ENCODE measurements at regions not wholly inside any gene's neighbourhood (a gene's known extent, or its start where the extent isn't known, plus 50 kb on each side); places are given as distances from the start of the nearest gene placed in this dataset.

DNA sequence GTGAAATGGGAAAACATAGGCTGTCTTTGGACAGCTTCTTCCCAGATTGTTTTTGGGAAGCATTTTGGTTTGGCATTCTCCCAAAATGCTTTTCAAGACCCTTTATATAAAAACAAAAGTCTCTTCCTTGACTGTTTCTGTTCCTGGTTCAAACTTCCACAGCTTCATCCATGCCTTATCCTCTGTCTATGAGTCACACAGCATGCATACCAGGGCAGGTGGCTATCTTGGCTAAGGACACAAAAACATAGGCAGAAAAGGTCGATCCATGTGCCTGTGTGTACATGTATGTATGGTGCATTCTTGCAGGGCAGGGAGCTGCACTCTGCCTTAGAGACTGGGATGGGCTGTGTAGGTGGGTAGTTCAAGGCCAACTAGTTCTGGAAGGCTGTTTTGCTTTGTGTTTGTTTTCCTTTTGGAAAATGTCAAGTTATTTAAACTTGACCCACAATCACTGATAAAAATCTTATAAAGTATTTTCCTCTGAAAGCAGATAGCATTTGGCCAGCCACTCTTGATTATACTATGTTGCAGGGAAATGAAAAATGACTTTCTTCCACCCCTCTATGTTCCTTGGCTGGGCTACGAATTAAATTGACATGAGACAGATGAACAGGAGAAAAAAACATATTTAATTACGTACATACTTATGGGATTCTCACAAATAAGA lies 437.0 kb downstream of the SIPA1L2 start:
- peaks cover 5% of the 10 kb centered on the region for H3K27me3 ChIP-seq (ENCODE audit: insufficient read depth, poor library complexity, severe bottlenecking)
- no peak for DNase-seq (ENCODE audit: low read depth in 1 of 2, low spot score in 1 of 2)
- no peak overlapping the region for H3K27ac ChIP-seq (replicated peaks)
- TF ChIP-seq, protein P1, sequence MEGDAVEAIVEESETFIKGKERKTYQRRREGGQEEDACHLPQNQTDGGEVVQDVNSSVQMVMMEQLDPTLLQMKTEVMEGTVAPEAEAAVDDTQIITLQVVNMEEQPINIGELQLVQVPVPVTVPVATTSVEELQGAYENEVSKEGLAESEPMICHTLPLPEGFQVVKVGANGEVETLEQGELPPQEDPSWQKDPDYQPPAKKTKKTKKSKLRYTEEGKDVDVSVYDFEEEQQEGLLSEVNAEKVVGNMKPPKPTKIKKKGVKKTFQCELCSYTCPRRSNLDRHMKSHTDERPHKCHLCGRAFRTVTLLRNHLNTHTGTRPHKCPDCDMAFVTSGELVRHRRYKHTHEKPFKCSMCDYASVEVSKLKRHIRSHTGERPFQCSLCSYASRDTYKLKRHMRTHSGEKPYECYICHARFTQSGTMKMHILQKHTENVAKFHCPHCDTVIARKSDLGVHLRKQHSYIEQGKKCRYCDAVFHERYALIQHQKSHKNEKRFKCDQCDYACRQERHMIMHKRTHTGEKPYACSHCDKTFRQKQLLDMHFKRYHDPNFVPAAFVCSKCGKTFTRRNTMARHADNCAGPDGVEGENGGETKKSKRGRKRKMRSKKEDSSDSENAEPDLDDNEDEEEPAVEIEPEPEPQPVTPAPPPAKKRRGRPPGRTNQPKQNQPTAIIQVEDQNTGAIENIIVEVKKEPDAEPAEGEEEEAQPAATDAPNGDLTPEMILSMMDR (IDR thresholded peaks at IDR 0.05; ENCODE audit: insufficient read depth, low read length) = no peak
- TF ChIP-seq GABPA (IDR thresholded peaks at IDR 0.05; ENCODE audit: low read depth) (no peak), SPI1 (IDR thresholded peaks at IDR 0.05; ENCODE audit: borderline replicate concordance, low read depth) (no peak), POLR2AphosphoS5 (IDR thresholded peaks at IDR 0.05; ENCODE audit: low read depth) (no peak), REST (IDR thresholded peaks at IDR 0.05; ENCODE audit: insufficient replicate concordance, low read depth) (no peak)
- H3K4me3 ChIP-seq (replicated peaks; ENCODE audit: insufficient read depth, low read length) = no peak overlapping the region

GRCh38 chr1:232191560-232191959 lies 438.4 kb downstream of the SIPA1L2 start:
- no peak overlapping the region for H3K27ac ChIP-seq (replicated peaks)
- DNase-seq (ENCODE audit: low read depth in 1 of 2, low spot score in 1 of 2) = no peak
- TF ChIP-seq GABPA (IDR thresholded peaks at IDR 0.05; ENCODE audit: low read depth) = no peak
- TF ChIP-seq SPI1 (IDR thresholded peaks at IDR 0.05; ENCODE audit: borderline replicate concordance, low read depth) = no peak
- no peak for TF ChIP-seq REST (IDR thresholded peaks at IDR 0.05; ENCODE audit: insufficient replicate concordance, low read depth)
- TF ChIP-seq, protein P1 (IDR thresholded peaks at IDR 0.05; ENCODE audit: insufficient read depth, low read length) = no peak
- no peak for TF ChIP-seq POLR2AphosphoS5 (IDR thresholded peaks at IDR 0.05; ENCODE audit: low read depth)
- H3K27me3 ChIP-seq (ENCODE audit: insufficient read depth, poor library complexity, severe bottlenecking) = peaks cover 5% of the 10 kb centered on the region
- no peak overlapping the region for H3K4me3 ChIP-seq (replicated peaks; ENCODE audit: insufficient read depth, low read length)

DNA sequence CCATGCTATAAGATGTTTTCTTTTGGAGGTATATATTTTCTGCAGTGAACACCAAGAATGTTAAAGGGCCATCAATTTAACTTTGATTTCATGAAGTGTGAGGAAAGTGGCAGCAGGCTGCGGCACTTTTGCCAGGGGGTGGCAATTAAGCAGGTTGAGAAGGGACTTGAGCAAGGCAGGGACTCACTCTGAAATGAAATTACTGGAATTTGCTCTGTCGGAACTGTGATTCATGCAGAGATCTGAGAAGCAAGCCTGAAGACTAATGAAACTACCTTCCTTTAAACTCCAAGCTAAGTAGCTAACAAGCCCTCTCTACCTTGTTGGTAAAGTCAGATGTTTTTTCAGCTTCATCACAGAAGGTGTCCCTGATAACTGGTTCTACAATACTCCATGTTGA lies 441.6 kb downstream of the SIPA1L2 start:
- H3K27ac ChIP-seq (replicated peaks) = no peak overlapping the region
- TF ChIP-seq POLR2AphosphoS5 (IDR thresholded peaks at IDR 0.05; ENCODE audit: low read depth) (no peak), SPI1 (IDR thresholded peaks at IDR 0.05; ENCODE audit: borderline replicate concordance, low read depth) (no peak), REST (IDR thresholded peaks at IDR 0.05; ENCODE audit: insufficient replicate concordance, low read depth) (no peak), GABPA (IDR thresholded peaks at IDR 0.05; ENCODE audit: low read depth) (no peak)
- TF ChIP-seq, protein P1 (IDR thresholded peaks at IDR 0.05; ENCODE audit: insufficient read depth, low read length) = no peak
- H3K4me3 ChIP-seq (replicated peaks; ENCODE audit: insufficient read depth, low read length) = no peak overlapping the region
- H3K27me3 ChIP-seq (ENCODE audit: insufficient read depth, poor library complexity, severe bottlenecking) = peaks cover 2% of the 10 kb centered on the region
- DNase-seq (ENCODE audit: low read depth in 1 of 2, low spot score in 1 of 2) = no peak
